ENCODE measurements at regions not wholly inside any gene's neighbourhood (a gene's known extent, or its start where the extent isn't known, plus 50 kb on each side); places are given as distances from the start of the nearest gene placed in this dataset.
"Not testable (repeated sequence)": the region's sequence is repeated elsewhere in the genome, so short reads cannot be mapped to it uniquely, and the experiment has no call there.

DNA sequence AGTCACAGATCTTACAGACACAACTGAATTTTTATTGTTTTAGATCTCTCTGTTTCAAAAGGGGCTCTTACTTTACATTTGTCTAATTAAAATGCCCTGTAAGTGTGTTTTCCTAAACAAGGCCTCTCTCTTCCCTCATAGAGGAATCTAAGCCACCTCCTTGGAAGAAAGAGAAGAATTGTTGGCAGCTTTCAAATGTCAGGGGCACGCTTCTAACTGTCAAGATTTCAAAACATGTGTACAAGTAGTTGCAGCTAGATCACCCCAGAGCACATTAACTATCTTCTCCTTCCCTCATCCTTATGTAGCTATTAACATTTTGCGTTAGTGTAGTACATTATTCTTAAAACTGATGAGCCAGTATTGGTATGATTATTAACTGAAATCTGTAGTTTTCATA lies 266.5 kb upstream of the BOD1L1 start:
- no peak for DNase-seq (ENCODE audit: low read depth)

DNA sequence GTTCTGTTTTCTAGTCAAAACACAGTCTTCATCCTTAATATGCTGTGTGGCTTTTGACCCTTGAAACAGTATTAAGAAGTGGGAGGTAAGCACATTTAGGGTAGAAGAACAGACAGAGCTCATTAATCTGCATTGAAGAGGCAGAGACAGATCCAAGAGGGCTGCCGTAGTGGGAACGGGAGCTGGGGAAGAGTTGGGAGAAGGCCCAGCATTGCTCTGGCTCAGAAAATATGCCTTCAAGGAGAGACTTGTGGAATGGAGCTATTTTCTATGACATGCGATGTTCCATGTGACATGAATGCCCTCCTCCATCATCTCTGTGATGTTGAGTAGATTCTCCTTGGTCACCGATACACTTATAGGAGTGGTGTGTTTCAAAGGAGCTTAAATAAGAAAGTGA lies 273.3 kb upstream of the BOD1L1 start:
- DNase-seq (ENCODE audit: low read depth): no peak

DNA sequence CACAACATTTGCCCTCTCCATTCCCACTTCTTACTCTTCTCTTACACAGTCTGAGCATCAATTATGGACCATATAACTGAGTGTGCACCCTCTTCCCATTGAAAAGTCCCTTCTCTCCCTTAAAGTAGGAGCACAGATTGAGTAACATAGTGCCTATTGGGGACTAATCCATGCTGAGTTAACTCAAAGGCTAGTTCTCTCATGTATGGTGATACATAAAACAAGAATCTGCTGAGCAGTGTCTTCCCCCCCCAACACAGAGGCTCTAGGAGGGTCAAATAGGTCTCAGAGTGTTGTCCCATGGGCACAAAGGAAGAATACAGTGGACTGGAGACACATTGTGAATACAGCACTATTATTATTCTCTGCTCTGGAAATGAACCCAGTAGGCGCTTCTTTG lies 274.6 kb upstream of the BOD1L1 start:
- no peak for DNase-seq (ENCODE audit: low read depth)

DNA sequence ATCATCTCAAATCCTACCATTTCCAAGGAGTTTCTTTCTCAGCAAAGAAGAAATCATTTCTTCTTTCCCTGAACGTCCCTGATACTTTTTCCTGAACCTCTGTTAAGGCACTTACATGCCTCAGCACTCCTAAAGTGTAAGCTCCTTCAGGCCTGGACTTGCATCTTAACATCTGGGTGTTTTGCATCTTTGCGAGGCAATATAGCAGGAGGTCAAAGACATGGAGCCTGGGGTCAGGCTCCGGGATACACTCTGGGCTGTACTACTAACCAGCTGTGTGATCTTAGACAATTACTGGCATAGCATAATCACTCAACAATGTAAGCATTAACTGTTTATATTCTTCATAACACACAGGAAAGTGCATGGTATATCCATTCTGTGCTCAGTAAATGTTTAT lies 275.5 kb upstream of the BOD1L1 start:
- DNase-seq (ENCODE audit: low read depth): no peak

DNA sequence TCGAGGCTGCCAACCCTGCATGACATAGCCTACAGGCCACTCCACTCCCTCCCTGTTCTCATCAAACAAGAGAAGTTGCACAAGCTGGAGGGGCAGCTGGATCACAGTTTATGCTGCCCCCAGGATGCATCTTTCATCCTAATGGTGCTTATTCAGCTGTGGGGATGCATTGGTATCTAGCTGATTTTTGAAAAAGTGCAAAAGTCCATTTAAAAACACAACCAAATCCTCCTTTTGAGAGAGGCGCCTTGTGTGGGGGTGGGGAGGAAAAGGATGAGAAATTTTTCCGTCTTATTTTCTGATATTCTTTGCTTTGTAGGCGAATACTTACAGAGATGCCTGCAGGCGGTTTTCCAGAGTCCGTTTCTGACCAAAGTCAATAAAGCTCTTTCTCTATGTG lies 276.4 kb upstream of the BOD1L1 start:
- DNase-seq (ENCODE audit: low read depth): no peak

DNA sequence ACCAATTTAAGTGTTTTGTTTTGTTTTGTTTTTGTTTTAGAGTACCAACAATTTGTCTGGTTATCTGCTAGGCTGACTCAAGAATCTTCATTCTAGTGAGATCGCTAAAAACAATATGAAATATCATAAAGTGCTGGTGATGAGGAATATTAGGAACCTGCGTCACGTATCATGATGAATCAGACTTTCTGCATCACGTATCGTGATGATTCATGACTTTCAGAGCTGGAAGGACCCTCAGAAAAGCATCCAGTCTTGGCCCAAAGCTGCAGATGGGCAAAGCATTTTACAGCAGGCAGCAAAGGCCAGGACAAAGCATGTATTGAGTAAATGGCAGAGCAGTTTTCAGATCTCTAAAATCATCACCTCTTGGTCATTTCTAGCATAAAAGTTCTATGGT lies 278.0 kb upstream of the BOD1L1 start:
- DNase-seq (ENCODE audit: low read depth): peak; percentile 90

DNA sequence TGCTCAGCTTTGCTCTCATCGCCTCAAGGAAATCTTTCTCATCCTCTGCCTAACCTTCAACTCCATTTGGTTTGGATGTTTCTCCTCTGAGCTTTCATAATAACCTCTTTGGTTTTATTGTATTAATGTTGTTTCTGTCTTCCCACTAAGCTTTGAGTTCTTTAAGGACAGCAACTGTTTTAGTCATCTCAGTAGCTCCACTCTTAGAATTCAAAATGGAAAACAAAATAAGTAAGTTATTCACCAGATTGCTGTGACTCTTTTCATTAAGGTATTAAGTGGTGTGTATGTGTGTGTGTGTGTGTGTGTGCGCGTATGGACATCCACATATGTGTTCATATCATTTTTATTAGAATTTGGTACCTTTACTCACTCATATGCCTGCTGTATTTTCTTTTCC lies 279.2 kb upstream of the BOD1L1 start:
- no peak for DNase-seq (ENCODE audit: low read depth)

DNA sequence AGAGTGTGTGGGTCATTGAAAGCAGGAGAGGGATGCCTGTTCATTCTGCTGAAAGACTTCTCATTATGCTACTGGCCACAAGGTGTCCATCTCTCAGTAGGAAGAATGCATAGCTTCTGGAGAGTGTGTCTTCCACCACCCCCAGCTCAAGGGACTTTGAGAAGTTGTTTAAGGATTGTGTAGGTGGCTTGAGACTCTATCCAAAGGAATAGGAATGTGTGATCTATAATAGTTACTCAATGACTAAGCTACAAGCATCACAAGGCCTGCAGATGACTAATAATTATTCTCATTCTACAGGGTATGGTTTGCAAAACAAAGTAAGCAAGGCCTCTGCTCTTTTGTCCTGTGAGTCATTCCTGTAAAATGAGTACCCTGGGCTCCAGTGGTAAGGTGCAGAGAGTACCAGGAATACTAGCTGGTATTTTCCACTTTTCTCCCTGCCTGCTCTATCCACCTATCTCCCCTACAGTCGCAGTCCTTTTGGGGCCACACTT lies 279.8 kb upstream of the BOD1L1 start:
- DNase-seq (ENCODE audit: low read depth): peak; percentile 100

DNA sequence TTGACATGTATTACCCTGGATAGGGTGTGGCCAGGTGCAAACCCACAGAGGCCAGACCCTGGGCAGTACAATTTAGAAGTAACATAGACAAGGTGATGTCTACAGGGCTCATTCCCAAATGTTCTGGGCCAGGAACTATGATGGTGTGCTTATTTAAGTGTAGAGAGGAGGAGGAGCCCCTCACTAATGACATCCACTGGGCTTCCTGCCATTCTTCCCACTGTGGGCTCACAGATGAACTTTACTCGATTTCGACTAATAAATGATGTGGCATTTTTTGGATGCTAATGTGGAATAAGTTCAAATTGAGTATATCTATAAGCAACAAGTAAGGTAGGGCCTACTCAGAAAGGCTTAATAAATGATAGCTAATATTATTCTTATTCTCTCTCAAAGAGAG lies 280.9 kb upstream of the BOD1L1 start:
- no peak for DNase-seq (ENCODE audit: low read depth)

DNA sequence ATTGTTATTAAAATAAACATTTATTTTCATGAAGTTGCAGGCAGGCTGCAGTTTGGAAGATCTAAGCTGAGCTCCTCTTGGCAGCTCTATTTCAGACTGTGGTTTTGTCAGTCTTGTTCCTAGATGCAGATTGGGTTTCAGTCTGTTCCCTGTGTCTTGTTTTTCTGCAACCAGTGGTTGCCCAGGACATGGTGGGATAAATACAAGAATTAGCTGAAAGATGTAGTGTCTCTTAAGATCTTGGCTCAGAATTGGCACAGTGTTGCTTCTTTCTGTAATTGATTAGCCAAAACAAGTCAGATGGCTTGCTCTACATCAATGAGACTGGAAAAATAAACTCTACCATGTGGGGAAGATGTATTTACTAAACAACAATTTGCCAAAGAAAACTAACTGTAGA lies 283.0 kb upstream of the BOD1L1 start:
- no peak for DNase-seq (ENCODE audit: low read depth)

DNA sequence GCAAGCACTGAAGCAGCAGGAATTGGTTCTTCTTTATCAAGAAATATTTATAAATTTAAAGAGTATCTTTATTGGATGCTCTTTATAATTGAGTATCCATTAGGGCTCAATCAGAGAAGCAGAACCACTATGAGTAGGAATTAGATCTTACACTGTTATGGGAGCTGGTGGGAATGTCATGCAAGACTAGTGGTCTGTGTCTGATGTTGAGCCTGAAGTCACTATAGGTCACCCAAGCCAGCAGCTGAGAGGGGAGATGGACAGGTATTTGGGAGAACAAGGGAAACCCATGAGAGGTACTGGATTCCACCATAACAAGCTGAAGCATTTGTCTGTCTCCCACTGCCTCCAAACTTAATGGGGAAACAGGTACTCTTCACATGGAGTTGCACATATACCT lies 283.7 kb upstream of the BOD1L1 start:
- no peak for DNase-seq (ENCODE audit: low read depth)

DNA sequence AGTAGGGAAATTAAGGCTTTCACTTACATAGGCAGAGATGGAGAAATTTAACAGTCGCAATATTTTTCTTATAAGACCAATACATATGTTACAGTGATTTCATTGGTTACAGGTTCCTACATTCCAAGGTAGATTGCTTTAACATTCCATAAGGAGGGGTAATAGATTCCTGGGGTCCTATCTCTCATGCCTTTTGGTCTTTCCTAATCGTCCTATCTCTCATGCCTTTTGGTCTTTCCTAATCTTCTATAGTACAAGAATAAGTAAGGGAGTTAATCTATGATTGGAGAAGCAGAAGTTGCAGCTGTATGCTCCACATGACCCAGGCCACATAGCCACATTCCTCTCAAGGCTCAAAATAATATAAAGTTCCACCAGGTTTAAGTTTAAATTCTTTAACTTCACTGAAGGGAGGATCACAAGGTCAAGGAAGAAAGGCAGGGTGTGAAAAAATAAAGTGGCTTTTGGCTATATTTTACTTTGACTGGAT lies 285.0 kb upstream of the BOD1L1 start:
- DNase-seq (ENCODE audit: low read depth): no peak

DNA sequence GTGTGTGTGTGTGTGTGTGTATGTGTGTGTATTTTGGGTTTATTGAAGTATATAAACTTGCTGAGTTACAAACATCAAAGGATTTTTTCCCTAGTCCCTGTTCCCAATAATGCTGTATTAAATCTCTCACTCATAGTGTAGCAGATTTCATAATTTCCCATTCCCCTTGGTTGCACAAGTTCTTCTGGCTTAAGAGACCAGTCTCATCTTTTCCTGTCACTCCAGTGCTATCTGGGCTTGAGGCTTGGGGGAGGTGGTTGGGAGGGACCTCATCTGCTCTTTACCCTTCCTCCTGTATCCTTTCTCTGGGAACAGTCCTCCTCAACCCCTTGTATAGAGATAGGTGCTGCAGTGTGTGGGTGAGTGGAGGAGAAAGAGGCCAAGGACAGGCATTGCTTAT lies 285.4 kb upstream of the BOD1L1 start:
- no peak for DNase-seq (ENCODE audit: low read depth)

DNA sequence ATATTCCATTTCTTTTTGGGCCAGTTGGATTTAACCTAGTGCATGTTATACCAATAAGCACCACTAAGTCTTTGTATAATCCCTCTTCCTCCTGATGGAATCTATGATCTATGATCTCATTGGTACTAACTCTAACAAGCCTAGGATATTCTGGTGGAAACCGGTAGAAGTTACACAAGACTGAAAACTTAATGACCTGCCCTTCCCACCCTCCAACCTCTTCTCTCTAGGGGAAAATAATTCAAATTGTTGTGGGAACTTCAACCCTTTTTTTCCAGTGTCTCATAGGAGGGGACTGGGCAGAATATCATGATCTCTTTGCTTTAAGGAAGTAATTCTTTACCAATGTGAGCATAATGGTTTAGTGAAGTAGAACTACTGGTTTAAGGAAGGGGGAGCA lies 289.5 kb upstream of the BOD1L1 start:
- DNase-seq (ENCODE audit: low read depth): no peak

DNA sequence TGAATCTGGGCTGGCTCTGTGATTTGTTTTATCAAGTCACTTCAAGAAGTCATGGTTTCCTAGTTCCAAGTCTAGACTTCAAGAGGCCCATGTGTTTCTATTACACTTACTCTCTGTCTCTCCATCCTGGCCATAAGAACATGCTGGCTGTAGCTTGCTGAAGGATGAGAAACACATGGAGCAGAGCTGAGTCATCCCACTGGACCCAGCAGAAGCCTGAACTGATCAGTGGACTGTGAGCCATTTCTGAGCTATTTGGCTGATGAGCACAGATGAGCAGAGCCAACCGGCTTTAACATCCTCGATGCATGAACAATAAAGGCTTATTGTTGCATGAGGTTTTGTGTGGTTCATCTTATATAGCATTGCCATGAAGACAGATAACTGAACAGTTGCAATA lies 290.6 kb upstream of the BOD1L1 start:
- DNase-seq (ENCODE audit: low read depth): peak; percentile 94

DNA sequence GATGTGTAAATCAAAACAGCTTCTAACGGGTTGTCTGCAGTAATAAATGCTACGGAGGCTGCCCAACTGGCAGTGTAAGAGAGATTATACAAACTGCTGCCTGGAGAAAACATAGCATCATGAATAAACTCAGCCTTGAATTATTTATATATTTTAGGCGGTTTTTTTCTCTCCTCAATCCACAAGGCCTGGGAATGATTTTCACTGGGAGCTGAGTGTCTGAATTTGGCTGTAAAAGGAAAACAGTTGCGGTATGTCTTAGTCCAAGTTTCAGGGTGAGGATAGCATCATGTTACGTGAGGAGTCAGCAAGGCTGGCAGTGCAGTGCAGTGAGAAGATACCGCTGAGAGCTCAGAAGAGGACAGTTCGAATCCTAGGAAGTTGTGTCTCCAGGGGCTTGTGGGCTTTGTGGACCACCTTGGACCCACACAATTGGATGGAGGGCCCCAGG lies 291.5 kb upstream of the BOD1L1 start:
- DNase-seq (ENCODE audit: low read depth): peak; percentile 50

DNA sequence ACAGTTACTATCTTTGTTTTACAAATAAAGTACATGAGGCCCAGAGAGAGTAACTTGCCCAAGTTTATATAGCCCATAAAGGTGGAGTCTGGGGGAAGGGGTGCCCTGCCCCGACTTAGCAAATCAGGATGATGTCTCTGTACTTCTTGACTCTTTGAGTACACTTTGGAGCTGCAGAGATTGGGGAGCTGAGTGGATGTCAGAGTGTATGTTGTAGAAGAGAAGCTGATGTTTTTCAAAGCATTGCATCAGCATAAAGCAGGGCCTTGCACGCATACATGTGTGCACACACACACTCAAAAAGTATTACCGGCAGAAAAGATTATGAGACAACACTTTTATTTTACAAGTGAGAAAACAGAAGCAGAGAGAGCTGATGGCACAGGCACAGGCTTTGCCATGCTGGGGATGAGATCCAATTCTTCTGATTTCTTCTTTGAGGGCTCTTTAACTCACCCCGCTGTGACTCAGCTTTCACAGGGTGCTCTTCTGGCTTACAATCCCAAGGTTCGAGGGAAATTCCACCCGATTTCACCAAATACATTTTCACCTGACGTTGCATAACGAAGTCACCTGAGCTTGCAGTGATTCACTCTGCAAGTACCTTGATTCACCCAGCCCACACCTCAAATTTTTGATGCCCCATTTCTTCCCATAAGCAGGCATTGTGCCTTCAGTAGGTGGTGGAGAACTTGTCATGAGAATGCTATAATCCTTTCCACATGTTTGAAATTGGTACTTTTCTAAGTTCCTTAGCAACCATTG lies 292.8 kb upstream of the BOD1L1 start:
- DNase-seq (ENCODE audit: low read depth): no peak

DNA sequence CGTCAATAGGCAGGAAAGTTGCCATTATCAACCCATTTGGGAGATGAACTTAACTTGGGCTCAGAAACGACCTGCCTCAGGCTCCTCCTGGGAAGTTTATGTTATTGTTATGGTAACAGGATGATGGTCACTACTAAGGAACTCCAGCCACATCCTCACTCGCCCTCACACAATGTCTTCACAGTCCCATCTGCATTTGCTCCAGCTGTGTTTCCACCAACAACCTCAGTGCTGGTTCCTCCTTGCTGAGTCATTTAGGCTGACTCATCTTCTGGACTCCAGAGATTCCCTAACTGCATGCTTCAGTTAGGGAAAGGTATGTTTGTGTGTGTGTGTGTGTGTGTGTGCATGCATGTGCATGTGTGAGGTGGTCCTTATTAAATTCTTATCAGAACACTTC lies 293.4 kb upstream of the BOD1L1 start:
- DNase-seq (ENCODE audit: low read depth): peak; percentile 100

DNA sequence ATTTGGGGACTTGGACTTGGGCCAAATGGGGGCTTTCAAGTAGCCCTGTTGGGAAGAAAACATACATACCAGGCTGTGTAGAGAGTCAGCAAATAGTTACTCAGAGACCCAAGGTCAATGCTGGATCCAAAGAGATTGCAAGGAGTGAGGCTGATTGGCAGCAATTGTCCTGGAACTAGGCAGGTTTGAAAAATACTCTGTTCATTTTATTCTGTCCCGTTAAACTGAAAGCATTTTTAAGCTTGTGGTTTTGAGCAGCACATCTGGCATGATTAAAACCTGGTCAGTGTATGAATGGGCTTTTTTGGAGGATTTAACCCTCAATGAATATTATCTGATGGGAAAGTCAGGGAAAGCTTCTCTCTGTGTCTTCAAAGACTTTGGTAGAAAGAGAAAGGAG lies 294.3 kb upstream of the BOD1L1 start:
- DNase-seq (ENCODE audit: low read depth): no peak

DNA sequence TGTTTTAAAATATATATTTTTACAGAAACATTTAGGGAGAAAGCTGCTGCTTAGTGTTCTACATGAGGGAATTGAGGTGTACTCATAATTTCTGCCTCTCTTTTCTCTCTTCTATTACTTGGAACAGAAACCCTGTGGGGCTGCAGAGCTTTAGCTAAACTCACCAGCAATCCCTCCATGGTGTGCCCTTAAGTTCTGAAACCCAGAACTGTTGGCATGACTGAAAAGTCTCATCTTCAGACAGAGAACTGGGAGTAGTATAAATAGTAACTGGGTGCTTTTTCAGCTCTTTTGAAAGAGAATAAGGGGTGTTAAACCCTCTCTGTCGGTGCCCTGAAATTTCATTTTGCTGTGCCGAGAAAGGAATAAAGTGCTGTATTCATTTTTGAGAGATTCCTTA lies 294.9 kb upstream of the BOD1L1 start:
- DNase-seq (ENCODE audit: low read depth): no peak

DNA sequence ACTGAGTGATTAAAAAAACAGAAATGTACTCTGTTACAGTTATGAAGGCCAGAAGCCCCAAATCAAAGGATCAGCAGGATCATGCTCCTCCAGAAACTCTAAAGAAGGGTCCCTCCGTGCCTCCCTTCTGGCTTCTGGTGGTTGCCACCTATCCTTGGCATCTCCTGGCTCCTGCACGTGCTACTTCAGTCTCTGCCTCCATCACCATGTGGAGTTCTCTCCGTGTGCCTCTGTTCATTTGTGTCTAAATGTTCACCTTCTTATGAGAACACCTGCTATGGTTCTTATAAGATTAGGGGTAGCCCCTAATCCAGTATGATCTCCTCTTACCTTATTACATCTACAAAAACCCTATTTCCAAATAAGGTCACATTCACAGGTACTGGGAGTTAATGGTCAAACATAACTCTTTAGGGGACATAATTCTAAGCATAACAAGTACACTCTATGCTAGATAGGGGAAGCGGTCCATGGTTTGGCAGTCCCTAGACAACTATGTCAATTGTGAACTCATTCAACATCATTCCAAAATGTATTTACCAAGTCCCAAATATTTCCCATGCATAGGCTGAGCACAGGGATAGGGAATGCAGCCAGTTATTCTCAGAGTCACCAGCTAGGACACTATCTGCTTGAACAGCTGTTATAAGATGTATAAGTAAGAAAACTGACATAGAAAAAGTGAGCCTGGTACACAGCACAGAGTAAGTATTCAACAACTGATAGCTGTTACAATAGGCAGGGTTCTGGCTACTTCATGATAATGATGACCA lies 295.5 kb upstream of the BOD1L1 start:
- no peak for DNase-seq (ENCODE audit: low read depth)

DNA sequence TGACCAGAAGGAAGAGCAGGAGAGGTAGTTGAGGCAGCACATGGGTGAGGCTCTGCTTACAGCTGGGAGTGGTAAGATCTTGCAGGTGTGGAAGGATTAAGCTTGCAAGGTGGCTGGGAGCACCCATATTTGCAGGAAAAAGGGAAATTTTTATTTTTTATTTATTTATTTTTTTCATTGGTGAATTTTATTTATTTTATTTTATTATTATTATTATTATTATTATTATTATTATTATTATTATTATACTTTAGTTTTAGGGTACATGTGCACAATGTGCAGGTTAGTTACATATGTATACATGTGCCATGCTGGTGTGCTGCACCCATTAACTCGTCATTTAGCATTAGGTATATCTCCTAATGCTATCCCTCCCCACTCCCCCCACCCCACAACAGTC lies 297.4 kb upstream of the BOD1L1 start:
- not testable (repeated sequence) for DNase-seq (ENCODE audit: low read depth)

DNA sequence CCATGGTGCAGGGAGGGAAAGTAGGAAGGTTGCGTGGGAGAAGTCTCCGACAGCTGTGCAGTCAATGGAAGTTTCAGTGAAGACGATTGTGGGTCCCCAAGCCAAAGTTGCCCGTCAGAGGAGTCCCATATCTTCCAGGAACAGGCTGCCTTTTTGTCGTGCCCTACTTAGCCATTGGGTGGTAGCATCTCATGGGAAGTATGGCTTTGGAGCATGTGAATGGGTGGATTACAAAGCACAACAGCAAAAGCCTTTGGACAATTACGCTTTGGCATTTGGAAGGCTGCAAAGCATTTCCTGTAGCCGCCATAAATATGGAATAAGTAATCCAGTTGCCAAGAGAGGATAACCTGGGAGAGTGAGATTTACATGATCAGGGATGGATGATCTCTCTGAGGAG lies 300.7 kb upstream of the BOD1L1 start:
- DNase-seq (ENCODE audit: low read depth): no peak

Measured in HT1080 (cell line).